ENCODE measurements at regions not wholly inside any gene's neighbourhood (a gene's known extent, or its start where the extent isn't known, plus 50 kb on each side); places are given as distances from the start of the nearest gene placed in this dataset.

DNA sequence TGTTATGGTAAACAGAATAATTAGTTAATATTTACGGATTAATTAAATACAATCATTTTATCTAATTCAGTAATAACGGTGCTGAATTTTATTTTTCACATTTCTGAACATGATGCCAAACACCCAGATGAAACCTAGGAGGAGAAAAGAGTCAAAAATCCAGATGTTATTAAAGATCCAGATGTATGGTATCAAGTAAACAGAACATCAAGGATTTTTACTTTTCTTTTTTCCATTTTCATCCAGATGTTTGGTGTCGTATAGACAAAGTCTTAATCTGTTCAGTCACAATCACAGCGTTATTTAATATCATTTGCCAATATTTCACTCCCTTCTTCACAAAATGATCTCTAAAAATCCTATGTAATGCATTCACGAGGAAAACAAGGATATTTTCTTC lies 64.0 kb upstream of the NR2F2 start:
- Histone ChIP-seq H3K4me1 (replicated peaks in 1 of 2) (peaks cover 0 to 3% of the 10 kb centered on the region in 2 donors), H3K36me3 (replicated peaks in 1 of 2) (no peaks in the 10 kb centered on the region), H3K27me3 (no peaks in the 10 kb centered on the region), H3K9me3 (replicated peaks in 1 of 3) (no peaks in the 10 kb centered on the region), H3K4me3 (no peak overlapping the region), H3K27ac (no peak overlapping the region)
- intact Hi-C loops (cut with DNase I): no loop called here
- TF ChIP-seq, protein P1, sequence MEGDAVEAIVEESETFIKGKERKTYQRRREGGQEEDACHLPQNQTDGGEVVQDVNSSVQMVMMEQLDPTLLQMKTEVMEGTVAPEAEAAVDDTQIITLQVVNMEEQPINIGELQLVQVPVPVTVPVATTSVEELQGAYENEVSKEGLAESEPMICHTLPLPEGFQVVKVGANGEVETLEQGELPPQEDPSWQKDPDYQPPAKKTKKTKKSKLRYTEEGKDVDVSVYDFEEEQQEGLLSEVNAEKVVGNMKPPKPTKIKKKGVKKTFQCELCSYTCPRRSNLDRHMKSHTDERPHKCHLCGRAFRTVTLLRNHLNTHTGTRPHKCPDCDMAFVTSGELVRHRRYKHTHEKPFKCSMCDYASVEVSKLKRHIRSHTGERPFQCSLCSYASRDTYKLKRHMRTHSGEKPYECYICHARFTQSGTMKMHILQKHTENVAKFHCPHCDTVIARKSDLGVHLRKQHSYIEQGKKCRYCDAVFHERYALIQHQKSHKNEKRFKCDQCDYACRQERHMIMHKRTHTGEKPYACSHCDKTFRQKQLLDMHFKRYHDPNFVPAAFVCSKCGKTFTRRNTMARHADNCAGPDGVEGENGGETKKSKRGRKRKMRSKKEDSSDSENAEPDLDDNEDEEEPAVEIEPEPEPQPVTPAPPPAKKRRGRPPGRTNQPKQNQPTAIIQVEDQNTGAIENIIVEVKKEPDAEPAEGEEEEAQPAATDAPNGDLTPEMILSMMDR (IDR thresholded peaks at IDR 0.05): no peak
- TF ChIP-seq POLR2A (IDR thresholded peaks at IDR 0.05): no peak
- no peak for DNase-seq
- WGBS, 4 donors: 87 to 95% (median 91%) methylated on average over 5 of the region's 5 CpGs

GRCh38 chr15:96267463-96267862 lies 63.0 kb upstream of the NR2F2 start:
- Histone ChIP-seq H3K4me3 (no peak overlapping the region), H3K4me1 (replicated peaks in 1 of 2) (no peaks in the 10 kb centered on the region), H3K27ac (no peak overlapping the region), H3K9me3 (replicated peaks in 1 of 3) (no peaks in the 10 kb centered on the region), H3K27me3 (no peaks in the 10 kb centered on the region), H3K36me3 (replicated peaks in 1 of 2) (no peaks in the 10 kb centered on the region)
- WGBS, 4 donors: 88 to 96% (median 94%) methylated on average over 4 of the region's 4 CpGs
- no peak for TF ChIP-seq POLR2A (IDR thresholded peaks at IDR 0.05)
- TF ChIP-seq, protein P1 (IDR thresholded peaks at IDR 0.05): no peak
- intact Hi-C loops (cut with DNase I): no loop called here
- no peak for DNase-seq

DNA sequence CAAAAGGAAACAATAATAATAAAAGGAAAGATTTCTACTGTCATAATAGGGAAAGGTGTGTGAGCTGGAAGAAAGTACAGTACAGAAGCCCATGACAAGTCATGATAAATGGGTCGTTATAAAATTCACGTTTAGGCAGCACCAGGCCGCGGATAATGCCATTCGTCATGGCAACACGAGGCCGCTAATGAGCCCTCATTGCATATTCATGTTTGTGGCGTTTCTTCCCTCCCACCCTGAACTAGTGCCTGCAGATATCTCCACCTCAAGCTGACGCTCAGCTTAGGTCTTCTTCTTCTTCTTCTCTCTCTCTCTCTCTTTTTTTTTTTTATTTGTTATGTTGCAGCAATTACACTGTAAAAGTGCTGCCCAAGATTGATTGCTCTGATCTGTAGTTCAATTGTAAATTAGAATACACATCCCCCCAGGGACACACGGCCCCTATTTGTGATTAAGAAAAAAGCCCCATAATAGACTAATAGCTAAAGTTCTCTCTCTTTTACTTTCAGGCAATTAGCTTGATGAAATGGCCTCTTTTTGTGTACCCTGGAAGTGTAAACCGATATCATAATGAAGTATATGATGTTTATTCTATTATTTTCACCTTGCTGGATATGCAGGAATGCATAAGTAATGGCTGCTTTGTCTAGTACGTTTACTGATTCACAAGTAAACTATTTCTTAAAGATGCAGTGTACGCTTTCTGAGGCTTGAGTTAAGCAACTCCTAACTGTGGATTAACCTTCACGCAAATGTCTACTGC lies 61.9 kb upstream of the NR2F2 start:
- DNase-seq: no peak
- H3K4me1 ChIP-seq (replicated peaks in 1 of 2): no peaks in the 10 kb centered on the region
- no peaks in the 10 kb centered on the region for H3K36me3 ChIP-seq (replicated peaks in 1 of 2)
- no peak overlapping the region for H3K4me3 ChIP-seq
- H3K27me3 ChIP-seq: no peaks in the 10 kb centered on the region
- TF ChIP-seq, protein P1 (IDR thresholded peaks at IDR 0.05): no peak
- TF ChIP-seq POLR2A (IDR thresholded peaks at IDR 0.05): no peak
- intact Hi-C loops (cut with DNase I): no loop called here
- no peaks in the 10 kb centered on the region for H3K9me3 ChIP-seq (replicated peaks in 1 of 3)
- WGBS, 4 donors: 79 to 83% (median 81%) methylated on average over 14 of the region's 14 CpGs
- no peak overlapping the region for H3K27ac ChIP-seq

DNA sequence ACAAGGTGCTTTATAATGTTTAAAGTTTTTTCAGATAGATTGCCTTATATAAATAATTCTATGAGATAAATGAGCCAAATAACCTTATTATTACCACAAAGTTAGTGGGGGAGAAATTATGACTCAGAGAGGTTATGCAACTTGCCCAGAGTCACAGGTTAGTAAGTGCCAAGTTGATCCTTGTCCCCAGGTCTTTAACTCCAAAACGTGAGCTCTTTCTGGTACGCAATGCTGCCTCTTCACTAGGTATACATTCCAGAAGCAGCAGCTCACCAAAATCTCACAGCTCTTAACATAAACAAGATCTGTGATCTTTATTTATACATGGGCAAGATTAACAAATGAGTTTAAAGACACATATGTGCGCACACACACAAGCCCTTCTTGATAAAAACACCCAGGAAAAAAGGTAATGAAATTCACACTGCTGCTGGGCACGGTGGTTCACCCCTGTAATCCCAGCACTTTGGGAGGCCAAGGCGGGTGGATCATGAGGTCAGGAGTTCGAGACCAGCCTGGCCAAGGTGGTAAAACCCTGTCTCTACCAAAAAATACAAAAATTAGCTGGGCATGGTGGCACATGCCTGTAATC lies 59.8 kb upstream of the NR2F2 start:
- no peak for TF ChIP-seq POLR2A (IDR thresholded peaks at IDR 0.05)
- TF ChIP-seq, protein P1 (IDR thresholded peaks at IDR 0.05): no peak
- Histone ChIP-seq H3K27me3 (no peaks in the 10 kb centered on the region), H3K4me3 (no peak overlapping the region), H3K27ac (no peak overlapping the region), H3K9me3 (replicated peaks in 1 of 3) (no peaks in the 10 kb centered on the region), H3K36me3 (replicated peaks in 1 of 2) (no peaks in the 10 kb centered on the region), H3K4me1 (replicated peaks in 1 of 2) (no peaks in the 10 kb centered on the region)
- no peak for DNase-seq
- 78 to 86% (median 84%) methylated on average over 6 of the region's 6 CpGs for WGBS, 4 donors
- intact Hi-C loops (cut with DNase I): no loop called here
